ENCODE measurements at regions not wholly inside any gene's neighbourhood (a gene's known extent, or its start where the extent isn't known, plus 50 kb on each side); places are given as distances from the start of the nearest gene placed in this dataset.

DNA sequence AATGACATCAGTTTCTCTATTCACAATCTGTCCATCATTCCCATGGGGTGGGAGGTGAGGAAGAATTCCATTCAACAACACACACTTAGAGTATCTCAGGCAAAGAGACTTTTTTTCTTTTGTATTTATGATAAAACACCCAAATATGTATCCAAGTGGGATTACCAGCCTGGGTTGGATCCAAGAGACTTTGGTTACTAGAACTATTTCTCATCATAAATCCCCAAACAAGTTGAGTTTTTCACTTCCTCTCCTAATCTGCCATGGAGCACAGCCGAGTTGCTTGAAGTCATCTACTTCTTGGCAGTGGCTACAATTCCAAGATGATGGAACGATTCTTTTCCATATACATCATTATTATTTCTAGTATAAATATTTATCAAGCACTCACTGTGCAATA lies 209.2 kb upstream of the HMGA2 start:
- Histone ChIP-seq H3K4me3 (replicated peaks in 1 of 4; ENCODE audit: control extremely low read depth in 1 of 4, insufficient read depth in 1 of 4, low read depth in 3 of 4, low read length in 4 of 4) (no peak overlapping the region), H3K4me1 (ENCODE audit: control insufficient read depth, extremely low read depth, insufficient read depth, low read length) (peaks cover 19% of the 10 kb centered on the region), H3K9ac (ENCODE audit: insufficient read depth, low read length) (no peak overlapping the region), H3K4me2 (ENCODE audit: extremely low read depth, insufficient read depth, low read length) (peak overlapping the region; percentile 45), H3K79me2 (ENCODE audit: control insufficient read depth, insufficient read depth, low read length) (no peaks in the 10 kb centered on the region), H3K36me3 (ENCODE audit: control insufficient read depth, insufficient read depth, low read length) (no peaks in the 10 kb centered on the region), H4K20me1 (ENCODE audit: control insufficient read depth, extremely low read depth, insufficient read depth, low read length) (no peaks in the 10 kb centered on the region), H3K27ac (ENCODE audit: insufficient read depth, low read length) (peak overlapping the region; percentile 50), H3K27me3 (ENCODE audit: control insufficient read depth, insufficient read depth, low read length) (no peaks in the 10 kb centered on the region), H2AFZ (ENCODE audit: low read length) (no peak overlapping the region), H3K9me3 (ENCODE audit: control insufficient read depth, insufficient read depth, low read depth, low read length) (no peaks in the 10 kb centered on the region)
- peak; percentile 95 to 96 for DNase-seq (ENCODE audit: low read depth in 2 of 2)
- TF ChIP-seq CTCF (conservative IDR thresholded peaks at IDR 0.05 in 1 of 2, IDR thresholded peaks at IDR 0.05 in 1 of 2; ENCODE audit: low read depth in 1 of 2, low read length in 2 of 2) (no peak), EZH2 (IDR thresholded peaks at IDR 0.05; ENCODE audit: low read length, missing control alignments) (no peak)

DNA sequence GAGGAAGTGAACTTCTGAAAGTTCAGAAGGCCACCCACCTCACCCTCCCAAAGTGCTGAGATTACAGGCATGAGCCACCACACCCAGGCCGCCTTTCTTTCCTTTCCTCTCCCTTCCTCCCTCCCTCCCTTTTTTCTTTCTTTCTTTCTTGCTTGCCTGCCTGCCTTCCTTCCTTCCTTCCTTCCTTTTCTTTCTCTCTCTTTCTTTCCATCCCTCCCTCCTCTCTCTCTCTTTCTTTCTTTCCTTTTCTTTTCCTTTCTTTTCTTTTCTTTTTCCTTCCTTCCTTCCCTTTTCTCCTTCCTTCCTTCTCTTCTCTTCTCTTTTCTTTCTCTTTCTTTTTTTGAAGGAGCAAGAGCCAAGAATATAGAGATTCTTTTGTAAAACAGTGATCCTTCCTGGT lies 208.3 kb upstream of the HMGA2 start:
- Histone ChIP-seq H2AFZ (ENCODE audit: low read length) (no peak overlapping the region), H3K9ac (ENCODE audit: insufficient read depth, low read length) (no peak overlapping the region), H3K27ac (ENCODE audit: insufficient read depth, low read length) (no peak overlapping the region), H3K9me3 (ENCODE audit: control insufficient read depth, insufficient read depth, low read depth, low read length) (no peaks in the 10 kb centered on the region), H3K27me3 (ENCODE audit: control insufficient read depth, insufficient read depth, low read length) (no peaks in the 10 kb centered on the region), H3K4me3 (replicated peaks in 1 of 4; ENCODE audit: control extremely low read depth in 1 of 4, insufficient read depth in 1 of 4, low read depth in 3 of 4, low read length in 4 of 4) (no peak overlapping the region), H3K79me2 (ENCODE audit: control insufficient read depth, insufficient read depth, low read length) (no peaks in the 10 kb centered on the region), H3K4me2 (ENCODE audit: extremely low read depth, insufficient read depth, low read length) (no peak overlapping the region), H4K20me1 (ENCODE audit: control insufficient read depth, extremely low read depth, insufficient read depth, low read length) (no peaks in the 10 kb centered on the region), H3K36me3 (ENCODE audit: control insufficient read depth, insufficient read depth, low read length) (no peaks in the 10 kb centered on the region), H3K4me1 (ENCODE audit: control insufficient read depth, extremely low read depth, insufficient read depth, low read length) (peaks cover 26% of the 10 kb centered on the region)
- no peak for DNase-seq (ENCODE audit: low read depth in 2 of 2)
- TF ChIP-seq CTCF (conservative IDR thresholded peaks at IDR 0.05 in 1 of 2, IDR thresholded peaks at IDR 0.05 in 1 of 2; ENCODE audit: low read depth in 1 of 2, low read length in 2 of 2) (no peak), EZH2 (IDR thresholded peaks at IDR 0.05; ENCODE audit: low read length, missing control alignments) (no peak)

- H3K4me1 ChIP-seq (ENCODE audit: control insufficient read depth, extremely low read depth, insufficient read depth, low read length): peaks cover 23% of the 10 kb centered on the region
- H3K9me3 ChIP-seq (ENCODE audit: control insufficient read depth, insufficient read depth, low read depth, low read length): no peaks in the 10 kb centered on the region
- no peaks in the 10 kb centered on the region for H3K27me3 ChIP-seq (ENCODE audit: control insufficient read depth, insufficient read depth, low read length)
- H3K4me2 ChIP-seq (ENCODE audit: extremely low read depth, insufficient read depth, low read length): no peak overlapping the region
- H3K4me3 ChIP-seq (replicated peaks in 1 of 4; ENCODE audit: control extremely low read depth in 1 of 4, insufficient read depth in 1 of 4, low read depth in 3 of 4, low read length in 4 of 4): no peak overlapping the region
- no peaks in the 10 kb centered on the region for H4K20me1 ChIP-seq (ENCODE audit: control insufficient read depth, extremely low read depth, insufficient read depth, low read length)
- TF ChIP-seq CTCF (conservative IDR thresholded peaks at IDR 0.05 in 1 of 2, IDR thresholded peaks at IDR 0.05 in 1 of 2; ENCODE audit: low read depth in 1 of 2, low read length in 2 of 2) (no peak), EZH2 (IDR thresholded peaks at IDR 0.05; ENCODE audit: low read length, missing control alignments) (no peak)
- no peak for DNase-seq (ENCODE audit: low read depth in 2 of 2)
- H3K36me3 ChIP-seq (ENCODE audit: control insufficient read depth, insufficient read depth, low read length): no peaks in the 10 kb centered on the region
- H3K27ac ChIP-seq (ENCODE audit: insufficient read depth, low read length): no peak overlapping the region
- no peak overlapping the region for H3K9ac ChIP-seq (ENCODE audit: insufficient read depth, low read length)
- H3K79me2 ChIP-seq (ENCODE audit: control insufficient read depth, insufficient read depth, low read length): no peaks in the 10 kb centered on the region
- no peak overlapping the region for H2AFZ ChIP-seq (ENCODE audit: low read length)
Observed at GRCh38 chr12:65618588-65618987, 205.7 kb upstream of the HMGA2 start.

Measured in fibroblast of lung (primary cell).